Gastroesophageal sphincter (tissue), 4 donors: ENCODE measurements at regions not wholly inside any gene's neighbourhood (a gene's known extent, or its start where the extent isn't known, plus 50 kb on each side); places are given as distances from the start of the nearest gene placed in this dataset.

ENCODE experiments used
- ATAC-seq: fragments of 150-250 bp; one replicate; pipeline ENCODE4 v1.9.1; 2016; ENCODE audit warnings: mild to moderate bottlenecking, moderate library complexity
- H3K27ac ChIP-seq, 4 donors: fragments of 200-600 bp; sonication (generic) in 3 of 4; 1 replicate in 3 of 4; 2 replicates in 1 of 4; pipeline ENCODE4 v1.5.1; 2016 to 2019
- H3K27me3 ChIP-seq: fragments of 200-600 bp; sonication (generic); one replicate; pipeline ENCODE4 v1.5.1; 2019
- H3K36me3 ChIP-seq, 2 donors: fragments of 200-600 bp; sonication (generic); one replicate each; pipeline ENCODE4 v1.5.1; 2019; ENCODE audit warnings: control low read depth in 1 of 2
- H3K4me1 ChIP-seq, 3 donors: fragments of 200-600 bp; sonication (generic); 1 replicate in 2 of 3; 2 replicates in 1 of 3; pipeline ENCODE4 v1.5.1; 2016 to 2019; ENCODE audit warnings: control low read depth in 2 of 3
- H3K4me3 ChIP-seq, 2 donors: fragments of 200-600 bp; sonication (generic); one replicate each; pipeline ENCODE4 v1.5.1; 2019; ENCODE audit warnings: mild to moderate bottlenecking in 1 of 2, moderate library complexity in 1 of 2
- H3K9me3 ChIP-seq, 3 donors: fragments of 200-600 bp; sonication (generic); one replicate each; pipeline ENCODE4 v1.5.1; 2017 to 2019; ENCODE audit warnings: control low read depth in 2 of 3
- CTCF ChIP-seq, 4 experiments: fragments of 200-600 bp in 2 of 4; fragments of 450-650 bp in 2 of 4; sonication (generic) in 1 of 4; IDR thresholded peaks; one replicate each; pipeline ENCODE4 v1.5.1; 2017 to 2019; ENCODE audit warnings: antibody characterized with exemption in 4 of 4, mild to moderate bottlenecking in 2 of 4, moderate library complexity in 2 of 4
- EP300 ChIP-seq: sonication (generic); formaldehyde crosslinking; IDR thresholded peaks from one replicate; pipeline ENCODE4 v1.6.1; 2017; ENCODE audit warnings: antibody characterized with exemption, mild to moderate bottlenecking
- POLR2A ChIP-seq, 2 donors: fragments of 450-650 bp; IDR thresholded peaks; one replicate each; pipeline ENCODE4 v1.6.1; 2017; ENCODE audit warnings: antibody characterized with exemption in 2 of 2, mild to moderate bottlenecking in 2 of 2, moderate library complexity in 1 of 2
- POLR2AphosphoS5 ChIP-seq: sonication (generic); formaldehyde crosslinking; IDR thresholded peaks from one replicate; pipeline ENCODE4 v1.6.1; 2017; ENCODE audit warnings: antibody characterized with exemption
- WGBS, 2 donors: methylation state at CpG; one replicate each; pipeline ENCODE4 v1.1.5; 2018; ENCODE audit warnings: low coverage in 1 of 2; 5-methylcytosine and 5-hydroxymethylcytosine counted together

- ATAC-seq, result no peak
- no peaks in the 10 kb centered on the region for H3K27me3 ChIP-seq
Observed at GRCh38 chr12:60391051-60391450, 795.2 kb downstream of the SLC16A7 start.

GRCh38 chr12:60391791-60392190 lies 796.0 kb downstream of the SLC16A7 start:
- no peaks in the 10 kb centered on the region for H3K27me3 ChIP-seq
- no peak overlapping the region for H3K27ac ChIP-seq
- no peaks in the 10 kb centered on the region for H3K4me1 ChIP-seq
- no peak for ATAC-seq
- no peak for TF ChIP-seq POLR2A (IDR thresholded peaks at IDR 0.05)
- no peak for TF ChIP-seq CTCF (IDR thresholded peaks at IDR 0.05)
- TF ChIP-seq POLR2AphosphoS5, result no peak
- no peak for TF ChIP-seq EP300
- no peak overlapping the region for H3K4me3 ChIP-seq
- no peaks in the 10 kb centered on the region for H3K36me3 ChIP-seq
- H3K9me3 ChIP-seq, result no peaks in the 10 kb centered on the region

More at GRCh38 chr12:60391051-60391450, 795.2 kb downstream of the SLC16A7 start:
- 63 to 80% methylated on average over 3 of the region's 3 CpGs for WGBS, 2 donors
- H3K4me1 ChIP-seq, result no peaks in the 10 kb centered on the region
- no peaks in the 10 kb centered on the region for H3K36me3 ChIP-seq
- H3K9me3 ChIP-seq, result no peaks in the 10 kb centered on the region
- no peak for TF ChIP-seq POLR2AphosphoS5
- no peak for TF ChIP-seq POLR2A (IDR thresholded peaks at IDR 0.05)
- no peak for TF ChIP-seq CTCF (IDR thresholded peaks at IDR 0.05)
- no peak for TF ChIP-seq EP300
- no peak overlapping the region for H3K4me3 ChIP-seq
- H3K27ac ChIP-seq, result no peak overlapping the region

GRCh38 chr12:60393093-60393492 lies 797.3 kb downstream of the SLC16A7 start:
- H3K27ac ChIP-seq, result no peak overlapping the region
- TF ChIP-seq EP300 (no peak), CTCF (IDR thresholded peaks at IDR 0.05) (no peak), POLR2A (IDR thresholded peaks at IDR 0.05) (no peak), POLR2AphosphoS5 (no peak)
- 100% methylated on average over 2 of the region's 5 CpGs; no CpG with 5 or more reads in 1 of the 2 donors for WGBS, 2 donors
- H3K9me3 ChIP-seq, result no peaks in the 10 kb centered on the region
- no peak overlapping the region for H3K4me3 ChIP-seq
- no peak for ATAC-seq
- H3K36me3 ChIP-seq, result no peaks in the 10 kb centered on the region
- H3K4me1 ChIP-seq, result no peaks in the 10 kb centered on the region
- no peaks in the 10 kb centered on the region for H3K27me3 ChIP-seq

GRCh38 chr12:60394665-60395064 lies 798.8 kb downstream of the SLC16A7 start:
- WGBS, 2 donors, result 87 to 88% methylated on average over 2 of the region's 2 CpGs
- H3K27ac ChIP-seq, result no peak overlapping the region
- TF ChIP-seq EP300 (no peak), CTCF (IDR thresholded peaks at IDR 0.05) (no peak), POLR2AphosphoS5 (no peak), POLR2A (IDR thresholded peaks at IDR 0.05) (no peak)
- no peaks in the 10 kb centered on the region for H3K4me1 ChIP-seq
- ATAC-seq, result no peak
- H3K9me3 ChIP-seq, result no peaks in the 10 kb centered on the region
- H3K36me3 ChIP-seq, result no peaks in the 10 kb centered on the region
- H3K4me3 ChIP-seq, result no peak overlapping the region
- no peaks in the 10 kb centered on the region for H3K27me3 ChIP-seq

GRCh38 chr12:60398547-60398946 lies 802.7 kb downstream of the SLC16A7 start:
- H3K4me3 ChIP-seq, result no peak overlapping the region

More at GRCh38 chr12:60398547-60398946, 802.7 kb downstream of the SLC16A7 start:
- no peak overlapping the region for H3K27ac ChIP-seq
- ATAC-seq, result no peak
- no peaks in the 10 kb centered on the region for H3K36me3 ChIP-seq
- 75 to 78% methylated on average over 1 of the region's 1 CpG for WGBS, 2 donors
- no peaks in the 10 kb centered on the region for H3K4me1 ChIP-seq
- no peaks in the 10 kb centered on the region for H3K9me3 ChIP-seq
- H3K27me3 ChIP-seq, result no peaks in the 10 kb centered on the region
- no peak for TF ChIP-seq EP300
- TF ChIP-seq POLR2AphosphoS5, result no peak
- no peak for TF ChIP-seq POLR2A (IDR thresholded peaks at IDR 0.05)
- TF ChIP-seq CTCF (IDR thresholded peaks at IDR 0.05), result no peak
